ENCODE measurements at regions not wholly inside any gene's neighbourhood (a gene's known extent, or its start where the extent isn't known, plus 50 kb on each side); places are given as distances from the start of the nearest gene placed in this dataset.

DNA sequence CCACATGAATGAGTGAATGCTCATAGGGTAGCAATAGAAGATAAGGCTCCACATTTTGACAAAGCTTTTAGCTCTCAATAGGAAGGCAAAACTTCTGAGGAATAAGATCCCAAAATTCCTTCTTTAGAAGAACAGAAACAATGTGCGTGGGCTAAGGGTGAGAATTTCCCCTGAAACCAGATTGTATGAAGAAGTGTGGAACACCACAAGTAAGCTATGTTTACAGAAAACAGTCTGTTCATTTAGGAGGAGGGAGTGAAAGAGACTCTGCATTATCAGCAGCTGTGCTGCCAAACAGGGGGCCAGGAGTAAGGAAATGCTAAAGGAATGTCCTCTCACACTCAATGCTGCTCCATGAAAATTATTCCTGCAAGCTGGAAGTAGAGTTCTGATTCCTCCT lies 851.6 kb downstream of the CENPC start:
- DNase-seq (ENCODE audit: low read depth), result no peak

DNA sequence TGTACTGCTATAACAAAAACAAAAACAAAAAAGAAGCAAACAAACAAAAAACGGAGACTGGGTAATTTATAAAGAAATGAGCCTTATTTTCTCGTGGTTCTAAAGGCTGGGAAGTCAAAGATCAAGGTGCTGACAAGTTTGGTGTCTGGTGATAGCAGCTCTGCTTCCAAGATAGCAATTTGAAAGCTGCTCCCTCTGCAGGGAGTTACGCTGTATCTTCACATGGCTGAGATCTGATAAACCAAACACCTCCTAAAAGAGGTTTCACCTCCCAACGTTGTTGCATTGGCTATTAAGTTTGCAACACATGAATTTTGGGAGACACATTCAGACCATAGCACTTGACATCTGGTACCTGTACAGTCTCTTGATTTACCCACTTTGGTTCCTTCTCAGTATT lies 854.2 kb downstream of the CENPC start:
- DNase-seq (ENCODE audit: low read depth), result no peak

DNA sequence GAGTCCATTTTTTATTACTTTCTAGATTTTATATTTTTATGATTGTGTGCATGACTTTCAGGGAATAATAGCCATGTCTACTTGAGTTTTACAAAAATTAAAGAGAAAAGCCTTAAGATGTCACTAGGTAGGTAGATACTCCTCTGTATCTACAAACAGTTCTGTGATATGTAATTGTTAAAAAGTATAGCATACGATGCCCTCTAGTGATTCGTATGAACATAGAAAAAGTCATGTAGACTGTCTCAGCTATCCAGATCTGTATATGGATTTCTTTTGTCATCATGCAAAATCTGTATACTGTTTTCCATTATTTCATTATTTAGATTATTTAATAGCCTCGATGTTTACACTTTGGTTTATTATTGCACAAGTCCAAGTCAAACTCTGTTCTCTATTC lies 856.6 kb downstream of the CENPC start:
- DNase-seq (ENCODE audit: low read depth), result no peak

DNA sequence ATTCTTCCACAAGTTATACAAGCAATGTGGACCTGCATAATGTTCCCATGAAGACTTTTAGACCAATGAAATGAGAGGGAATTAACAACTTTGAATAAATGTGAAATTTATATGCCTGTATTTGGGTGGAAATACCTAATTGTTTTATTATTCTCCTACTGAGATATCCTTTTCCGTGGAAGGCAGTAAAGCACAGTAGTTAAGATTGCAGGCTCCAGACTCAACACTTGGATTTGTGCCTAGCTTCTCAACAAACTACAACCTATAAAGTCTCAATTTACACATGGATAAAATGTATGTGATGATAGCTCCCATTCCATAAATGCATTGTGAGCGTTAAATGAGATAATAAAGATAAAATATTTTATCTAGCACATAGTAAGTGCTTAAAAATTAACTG lies 857.8 kb downstream of the CENPC start:
- DNase-seq (ENCODE audit: low read depth), result no peak

DNA sequence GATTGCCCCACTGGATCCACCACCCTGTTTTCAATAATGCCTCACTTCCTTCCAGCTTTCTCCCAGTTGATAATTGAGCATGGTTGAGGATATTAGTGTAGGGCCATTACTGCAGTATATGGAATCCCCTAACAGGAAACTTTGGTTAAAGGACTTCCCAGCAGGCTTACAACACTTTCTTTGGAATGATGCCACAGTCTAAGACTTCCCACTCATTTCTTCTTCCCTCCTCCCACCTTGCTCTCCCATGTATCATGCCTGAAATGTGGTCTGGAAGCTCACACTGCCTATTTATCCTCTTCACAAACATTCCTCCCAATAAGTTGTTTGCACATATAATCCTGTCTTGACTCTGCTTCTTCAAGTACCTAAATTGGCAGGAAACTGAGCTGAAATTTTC lies 863.3 kb downstream of the CENPC start:
- no peak for DNase-seq (ENCODE audit: low read depth)

DNA sequence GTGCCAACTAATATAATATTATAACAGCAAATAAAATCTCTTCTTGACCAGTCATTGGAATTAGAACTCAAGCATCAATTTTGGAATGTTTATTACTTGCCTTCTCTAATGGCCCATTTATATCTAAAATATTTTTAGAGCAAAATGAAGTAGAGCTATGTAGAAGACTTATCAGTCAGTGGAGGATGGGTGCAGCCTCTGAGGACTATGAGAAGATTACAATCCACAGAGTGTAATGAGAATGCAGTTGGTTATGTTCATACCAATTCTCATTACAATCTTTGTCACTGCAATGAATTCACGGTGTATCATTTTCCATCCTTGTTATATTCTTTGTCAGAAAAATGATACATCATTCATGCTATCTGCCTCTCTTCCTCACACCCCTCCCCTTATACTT lies 878.1 kb downstream of the CENPC start:
- DNase-seq (ENCODE audit: low read depth), result no peak

DNA sequence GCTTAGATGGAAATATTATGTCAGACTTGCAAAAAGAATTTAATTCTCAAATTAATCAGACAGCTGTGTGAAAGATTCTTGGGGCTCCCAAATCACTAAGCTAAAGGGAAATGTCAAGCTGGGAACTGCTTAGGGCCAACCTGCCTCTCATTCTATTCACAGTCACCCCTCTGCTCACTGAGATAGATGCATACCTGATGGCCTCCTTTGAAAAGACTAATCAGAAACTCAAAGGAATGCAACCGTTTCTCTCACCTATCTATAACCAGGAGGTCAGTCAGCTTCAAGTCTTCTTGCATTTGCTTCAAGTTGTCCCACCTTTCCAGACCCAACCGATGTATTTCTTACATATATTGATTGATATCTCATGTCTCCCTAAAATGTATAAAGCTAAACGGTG lies 882.7 kb downstream of the CENPC start:
- no peak for DNase-seq (ENCODE audit: low read depth)

DNA sequence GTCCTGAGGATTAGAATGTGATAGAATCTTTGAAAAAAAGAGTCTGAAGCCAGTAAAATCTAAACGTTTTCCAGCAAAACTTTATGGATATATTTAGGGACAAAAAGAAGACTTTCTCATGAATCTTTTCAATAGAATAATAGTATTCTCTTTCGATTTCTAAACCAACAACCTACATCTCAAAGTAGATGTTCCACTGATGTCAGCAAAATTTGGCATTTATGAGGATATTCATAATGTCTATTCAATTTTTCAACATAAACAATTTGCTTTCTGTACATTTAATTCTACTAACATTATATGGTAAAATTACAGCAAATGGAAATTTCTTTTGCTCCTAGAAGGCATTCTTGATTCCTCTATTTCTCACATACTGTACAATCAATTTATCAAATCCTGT lies 886.5 kb downstream of the CENPC start:
- no peak for DNase-seq (ENCODE audit: low read depth)

DNA sequence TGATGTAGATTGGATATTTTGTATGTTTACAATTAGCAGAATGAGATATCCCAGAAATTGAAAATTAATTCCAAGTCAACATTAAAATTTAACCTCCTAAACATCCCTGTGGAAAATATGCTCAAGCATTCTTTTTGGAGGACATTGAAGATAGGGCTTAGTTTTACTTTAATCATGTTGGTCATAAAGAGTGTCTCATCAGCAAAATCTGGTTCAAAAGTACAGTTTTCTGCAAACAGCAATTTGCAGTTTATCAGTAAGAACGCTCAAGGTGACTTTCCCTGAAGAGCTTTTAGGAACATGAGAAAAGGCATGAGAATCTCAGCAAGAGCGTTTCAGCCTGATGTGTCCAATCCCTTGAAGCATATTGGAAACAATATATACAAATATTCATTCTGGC lies 889.8 kb downstream of the CENPC start:
- no peak for DNase-seq (ENCODE audit: low read depth)

DNA sequence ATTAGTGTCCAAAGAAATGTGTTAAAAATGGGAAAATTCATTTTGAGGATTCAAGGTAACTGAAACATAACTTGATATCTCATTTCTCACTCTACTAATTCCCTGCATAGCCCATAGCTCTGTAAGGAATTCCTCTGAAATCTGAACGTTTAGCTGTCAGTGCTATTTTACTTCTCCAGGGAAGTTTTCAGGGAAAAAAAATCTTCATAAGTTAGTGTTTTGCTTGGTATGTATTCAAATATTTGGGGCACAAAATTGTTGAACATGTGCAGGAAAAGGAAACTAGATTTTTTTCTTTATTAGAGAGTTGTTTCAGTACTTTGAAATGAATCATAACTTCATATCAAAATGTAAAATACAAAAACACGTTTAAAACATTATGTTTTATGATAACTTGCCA lies 891.4 kb downstream of the CENPC start:
- DNase-seq (ENCODE audit: low read depth), result no peak

DNA sequence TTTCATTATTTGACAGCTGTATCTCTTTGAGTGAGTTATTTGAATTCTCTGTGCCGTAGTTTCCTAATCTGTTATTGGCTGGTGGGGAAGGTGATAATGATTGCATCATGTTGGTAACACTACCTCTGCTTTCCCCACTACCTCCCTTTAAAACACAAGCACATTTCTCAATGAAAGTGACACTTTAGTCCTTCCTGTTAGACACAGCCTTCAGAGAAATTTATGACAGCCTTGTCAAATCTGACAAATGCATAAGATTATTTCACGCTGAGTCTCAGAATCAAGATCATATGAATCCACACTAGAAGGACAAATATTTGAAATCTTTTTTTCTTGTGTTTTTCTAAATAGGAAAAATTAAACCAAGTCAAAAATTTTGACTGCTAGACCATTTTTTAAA lies 896.1 kb downstream of the CENPC start:
- no peak for DNase-seq (ENCODE audit: low read depth)

DNA sequence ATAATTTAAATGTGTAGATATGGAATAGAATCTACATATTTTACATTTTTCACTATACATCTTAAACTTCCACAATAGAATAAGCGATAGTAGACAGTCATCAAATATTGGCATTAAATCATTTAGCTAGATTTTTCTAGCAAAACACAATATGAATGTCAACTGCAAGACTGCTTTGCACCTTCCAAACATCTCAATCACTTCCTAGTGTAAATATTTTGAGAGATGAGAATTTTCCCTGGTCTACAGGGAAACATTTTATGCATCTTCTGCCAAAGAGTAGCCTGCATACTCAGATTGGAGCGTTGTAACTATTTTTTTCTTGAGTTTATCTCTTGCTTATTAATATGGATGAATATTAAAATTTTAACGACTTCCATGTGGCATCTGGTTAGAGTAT lies 897.4 kb downstream of the CENPC start:
- DNase-seq (ENCODE audit: low read depth), result no peak

DNA sequence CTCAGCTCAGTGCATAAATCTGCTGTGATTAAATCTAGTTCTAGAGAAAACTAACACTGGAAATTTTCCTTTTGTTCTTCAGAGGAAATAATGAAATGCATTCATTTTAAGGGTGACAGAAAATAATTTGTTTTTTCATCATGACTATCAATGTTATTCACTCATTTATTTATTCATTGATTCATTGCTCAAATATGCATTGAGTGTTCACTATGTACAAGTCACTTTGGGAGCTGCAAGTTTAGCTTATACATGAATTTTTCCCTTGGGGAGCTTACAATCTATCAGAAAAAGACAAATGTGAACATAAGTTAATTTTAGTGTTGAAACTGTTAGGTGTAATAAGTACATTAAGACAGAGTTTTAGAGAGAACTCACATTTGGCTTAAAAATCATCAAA lies 897.8 kb downstream of the CENPC start:
- no peak for DNase-seq (ENCODE audit: low read depth)

DNA sequence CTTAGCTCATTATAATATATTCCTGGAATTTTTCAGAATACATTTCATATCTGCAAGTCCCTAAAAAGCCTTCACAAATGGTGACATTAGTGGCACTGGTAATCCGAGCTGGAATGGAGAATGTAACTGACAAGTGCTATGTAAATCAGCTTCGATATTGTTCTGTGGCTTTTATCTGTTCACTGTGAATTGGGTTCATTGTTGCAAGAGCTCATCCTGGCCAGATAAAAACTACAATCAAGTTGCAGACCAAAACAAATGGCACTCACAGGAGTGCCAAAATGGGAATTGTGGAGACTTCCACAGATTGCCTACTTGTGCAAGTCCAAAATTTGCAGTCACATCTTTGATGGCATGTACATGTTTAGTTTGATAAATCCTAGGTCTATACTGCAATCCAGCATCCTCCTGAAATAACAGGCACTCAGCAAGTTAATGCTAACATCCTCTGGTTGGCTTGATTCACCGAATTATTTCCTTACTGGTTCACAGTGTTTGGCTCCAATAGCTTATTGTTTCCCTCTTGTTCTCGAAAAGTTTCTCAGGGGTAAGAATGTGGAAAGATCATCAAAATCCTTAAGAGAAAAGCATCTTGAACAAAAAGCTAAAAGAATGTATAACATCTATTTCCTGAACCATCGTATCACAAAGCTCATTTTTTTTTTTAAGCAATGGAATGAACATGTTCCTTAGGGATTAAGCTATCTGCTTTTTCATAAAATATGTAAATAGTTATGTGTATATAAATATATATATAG lies 904.9 kb downstream of the CENPC start:
- DNase-seq (ENCODE audit: low read depth), result no peak

DNA sequence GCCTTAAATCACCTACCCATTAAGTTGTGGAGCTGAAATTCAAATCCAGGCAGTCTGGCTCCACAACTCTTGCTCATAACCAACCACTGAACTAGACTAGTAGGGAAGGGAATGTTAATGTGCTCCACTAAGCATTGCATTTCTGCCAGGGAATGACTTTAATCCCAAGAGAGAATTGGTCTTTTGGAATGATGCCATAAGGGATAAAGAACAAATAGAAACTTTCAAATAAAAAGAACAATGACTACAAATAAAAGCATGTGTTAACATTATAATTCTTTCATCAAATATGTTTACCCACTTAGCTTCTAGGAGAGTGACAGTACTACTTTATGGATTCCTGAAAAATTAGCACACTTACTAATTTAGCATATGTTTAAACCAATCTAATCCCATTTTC lies 905.9 kb downstream of the CENPC start:
- no peak for DNase-seq (ENCODE audit: low read depth)

DNA sequence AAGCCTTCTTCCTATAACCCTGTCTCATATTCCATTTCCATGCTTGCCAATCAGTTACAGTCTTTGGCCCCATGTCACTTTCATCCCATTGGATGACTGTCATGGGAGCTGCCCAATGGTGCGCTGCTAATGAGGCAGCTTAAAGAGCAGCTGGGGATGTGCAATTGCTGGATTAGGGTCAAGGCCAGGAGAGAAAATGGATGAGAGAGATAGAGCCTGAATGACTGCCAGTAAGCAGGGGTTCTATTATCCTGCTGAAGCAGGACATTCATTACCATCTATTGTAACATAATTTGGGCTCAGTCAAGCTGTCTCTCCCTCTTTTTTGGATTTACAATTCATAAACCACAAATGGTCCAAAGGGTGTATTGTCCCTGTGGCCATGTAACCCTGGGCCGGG lies 909.0 kb downstream of the CENPC start:
- no peak for DNase-seq (ENCODE audit: low read depth)

DNA sequence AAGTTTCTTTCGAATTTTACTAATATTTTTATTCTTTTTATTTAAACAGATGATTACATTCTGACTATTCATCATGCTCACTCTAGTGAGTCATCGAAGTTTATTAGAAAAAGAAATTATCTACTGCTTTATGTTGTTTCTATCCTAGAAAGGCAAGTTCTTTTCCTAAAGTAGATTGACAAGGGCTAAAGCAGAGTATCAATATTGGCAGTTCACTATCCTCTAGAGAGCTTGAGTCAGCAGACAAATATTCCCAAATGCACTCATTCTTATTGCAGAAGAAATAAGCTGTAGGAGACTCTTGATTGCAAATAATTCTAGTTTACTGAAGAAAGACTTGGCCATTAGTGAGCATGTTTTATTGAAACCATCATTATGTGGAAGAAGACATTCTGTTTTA lies 911.8 kb downstream of the CENPC start:
- no peak for DNase-seq (ENCODE audit: low read depth)

DNA sequence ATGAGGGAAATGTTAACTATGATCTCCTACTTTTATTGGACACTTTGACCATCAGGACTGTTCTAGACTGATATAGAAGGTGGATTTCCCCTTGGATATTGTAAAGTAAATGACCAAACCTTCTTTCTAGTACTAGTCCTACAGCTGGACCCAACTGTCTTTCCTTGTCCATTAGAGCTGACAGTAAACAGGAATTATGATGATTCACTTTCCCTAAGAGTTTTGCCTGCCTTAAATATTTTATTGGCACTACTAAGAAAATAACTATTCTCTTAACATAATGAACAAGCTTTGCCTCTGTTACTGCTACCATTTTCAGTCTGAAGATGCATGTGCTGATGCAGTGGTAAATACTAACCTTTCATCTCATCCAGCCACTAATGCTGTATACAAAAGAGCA lies 915.4 kb downstream of the CENPC start:
- no peak for DNase-seq (ENCODE audit: low read depth)

DNA sequence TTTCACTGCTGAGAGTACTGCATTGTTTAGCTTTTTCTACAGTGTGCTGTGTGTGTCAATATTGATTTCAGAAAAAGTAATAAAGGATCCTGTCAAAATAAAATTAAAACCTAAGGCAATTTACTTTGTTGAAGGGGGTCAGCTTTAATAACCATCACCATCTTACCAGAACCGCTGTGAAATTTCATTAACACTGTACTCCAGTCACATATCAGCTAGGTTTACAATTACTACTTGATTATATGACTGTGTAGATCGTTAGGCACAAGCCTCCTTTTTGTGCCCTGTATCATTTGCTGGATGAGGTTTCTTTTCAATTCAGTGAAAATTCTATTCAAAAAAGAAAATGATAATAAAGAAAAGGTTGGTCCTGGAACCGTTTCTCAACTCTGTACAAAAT lies 917.2 kb downstream of the CENPC start:
- no peak for DNase-seq (ENCODE audit: low read depth)

DNA sequence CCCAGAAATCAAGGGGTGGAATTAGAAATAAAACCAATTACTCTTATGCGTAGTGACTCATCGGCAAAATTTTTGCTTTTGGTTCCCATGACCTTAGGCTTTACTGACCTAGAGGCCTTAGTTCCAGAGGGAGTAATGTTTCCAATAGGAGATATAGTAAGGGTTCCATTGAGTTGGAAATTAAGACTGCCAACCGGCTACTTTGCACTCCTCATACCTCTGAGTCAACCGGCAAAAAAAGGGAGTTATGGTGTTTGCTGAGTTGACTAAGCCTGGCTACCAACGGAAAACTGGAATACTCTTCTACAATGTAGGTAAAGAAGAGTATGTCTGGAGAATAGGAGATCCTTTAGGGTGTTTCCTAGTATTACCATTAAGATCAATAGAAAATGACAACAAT lies 919.8 kb downstream of the CENPC start:
- DNase-seq (ENCODE audit: low read depth), result no peak

DNA sequence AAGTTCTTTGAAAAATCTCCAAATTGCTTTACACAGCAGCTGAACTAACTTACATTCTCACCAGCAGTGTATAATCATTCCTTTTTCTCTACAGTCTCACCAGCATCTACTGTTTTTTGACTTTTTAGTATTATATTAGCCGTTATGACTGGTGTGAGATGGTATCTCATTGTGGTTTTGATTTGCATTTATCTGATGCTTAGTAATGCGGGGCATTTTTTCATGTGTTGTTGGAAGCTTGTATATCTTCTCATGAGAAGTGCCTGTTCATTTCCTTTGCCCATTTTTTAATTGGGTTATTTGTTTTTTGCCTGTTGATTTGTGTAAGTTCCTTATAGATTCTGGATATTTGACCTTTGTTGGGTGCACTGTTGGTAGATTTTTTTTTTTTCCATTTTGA lies 931.7 kb downstream of the CENPC start:
- no peak for DNase-seq (ENCODE audit: low read depth)

DNA sequence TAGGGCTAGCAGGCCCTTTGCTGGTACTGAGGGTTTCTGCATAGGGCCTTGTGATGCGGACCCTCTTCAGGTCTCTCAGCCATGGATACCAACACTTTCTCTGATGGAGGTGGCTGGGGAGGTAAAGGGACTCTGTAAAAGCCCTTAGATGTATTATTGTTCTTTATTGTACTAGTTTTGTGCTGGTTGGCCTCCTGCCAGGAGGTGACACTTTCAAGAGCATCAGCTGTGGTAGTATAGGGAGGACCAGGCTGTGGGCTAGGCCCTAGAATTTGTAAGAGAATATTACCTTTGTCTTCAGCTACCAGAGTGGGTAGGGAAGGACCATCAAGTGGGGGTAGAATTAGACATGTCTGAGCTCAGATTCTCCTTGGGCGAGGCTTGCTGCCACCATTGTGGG lies 936.3 kb downstream of the CENPC start:
- DNase-seq (ENCODE audit: low read depth), result no peak

DNA sequence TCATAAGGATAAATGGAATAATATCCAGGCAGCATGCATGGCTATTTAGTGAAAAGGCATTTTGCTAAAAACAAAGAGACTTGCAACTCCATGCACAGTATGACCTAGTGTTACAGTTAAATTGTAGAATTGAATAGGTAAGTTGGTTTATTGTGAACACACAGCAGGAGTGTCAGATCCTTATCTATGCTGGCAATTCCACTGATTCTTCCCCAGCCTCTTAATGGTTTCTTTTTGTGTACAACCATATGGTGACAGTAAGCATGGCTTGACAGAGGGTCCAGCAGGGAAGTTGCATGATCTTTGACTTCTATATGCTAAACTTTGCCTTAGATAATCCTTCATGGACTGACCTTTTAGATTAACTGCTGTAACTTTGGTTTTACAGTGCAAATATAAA lies 936.6 kb upstream of the EPHA5 start:
- DNase-seq (ENCODE audit: low read depth), result no peak

DNA sequence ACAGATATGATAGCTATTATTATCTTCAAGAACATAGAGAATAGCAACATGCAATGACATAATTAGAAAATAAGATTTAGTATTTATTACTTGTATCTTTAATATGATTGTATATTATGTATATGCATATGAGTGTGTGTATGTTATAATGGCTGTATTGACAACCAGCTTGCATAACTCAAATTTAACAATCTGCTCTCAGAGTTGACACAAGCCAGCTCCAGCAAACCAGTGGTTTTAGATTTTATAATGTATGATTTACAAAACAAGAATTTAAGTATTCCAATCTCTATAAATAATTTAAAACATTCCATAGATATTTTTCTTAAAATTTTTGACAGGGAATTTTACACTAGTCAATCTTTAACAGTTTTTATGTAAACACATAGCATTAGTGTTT lies 935.9 kb upstream of the EPHA5 start:
- no peak for DNase-seq (ENCODE audit: low read depth)

DNA sequence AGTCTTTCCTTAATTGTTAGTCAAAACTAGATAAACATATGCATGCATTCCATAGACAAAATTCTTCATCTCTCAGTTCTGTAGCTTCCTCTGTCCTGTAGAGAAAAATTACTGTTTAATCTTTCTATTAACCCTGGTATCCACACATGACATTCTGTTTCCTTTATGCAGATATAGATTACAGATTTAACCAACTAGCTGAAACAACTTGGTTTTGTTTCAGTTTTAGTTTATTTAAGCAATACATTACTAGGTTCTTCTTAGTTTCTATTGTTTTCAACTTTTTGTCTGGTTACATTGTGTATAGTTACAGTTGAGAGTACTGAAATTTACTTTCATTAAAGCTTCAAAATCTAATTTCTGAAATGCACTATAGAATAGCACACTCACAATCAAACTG lies 933.9 kb upstream of the EPHA5 start:
- no peak for DNase-seq (ENCODE audit: low read depth)

All from stimulated activated CD8-positive, alpha-beta memory T cell treated with anti-CD3 and anti-CD28 coated beads, Interleukin-7, amount 100 ng/mL, for 24 hours (primary cell).